Suppressor macrophage treated with lipopolysaccharide for 4 hours (primary cell): ENCODE measurements at regions not wholly inside any gene's neighbourhood (a gene's known extent, or its start where the extent isn't known, plus 50 kb on each side); places are given as distances from the start of the nearest gene placed in this dataset.

Experiments
- DNase-seq: peaks from one replicate; pipeline ENCODE4 v3.0.0-alpha.2; 2020

DNA sequence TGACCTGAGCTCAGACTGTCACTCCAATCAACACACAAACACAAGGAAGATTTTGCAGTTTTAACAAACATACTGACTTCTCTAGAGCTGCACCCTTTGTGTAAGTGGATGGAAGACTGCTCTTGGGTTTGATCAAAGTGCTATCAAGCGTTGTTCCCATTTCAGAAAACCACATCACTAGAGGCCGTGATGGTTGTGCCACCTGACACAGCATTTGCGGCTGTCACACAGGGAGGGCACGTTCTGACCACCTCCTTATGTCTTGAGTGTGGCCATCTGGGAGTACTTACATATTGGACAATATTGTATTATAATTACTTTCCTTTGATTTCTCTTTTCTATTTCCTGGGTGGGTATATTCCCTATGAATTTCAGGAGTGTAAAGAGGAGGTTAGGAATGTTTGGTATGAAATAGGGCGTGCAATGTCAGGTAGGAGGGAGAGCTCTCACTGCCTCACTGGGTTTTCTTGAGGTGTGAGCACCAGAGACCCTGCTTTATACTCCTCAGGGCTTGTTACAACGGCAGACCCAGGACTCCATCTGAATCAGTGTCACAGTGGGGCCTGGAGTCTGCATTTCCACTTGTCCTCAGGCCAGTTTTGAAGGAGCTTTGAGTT lies 74.3 kb downstream of the SYNE3 start:
- no peak for DNase-seq

DNA sequence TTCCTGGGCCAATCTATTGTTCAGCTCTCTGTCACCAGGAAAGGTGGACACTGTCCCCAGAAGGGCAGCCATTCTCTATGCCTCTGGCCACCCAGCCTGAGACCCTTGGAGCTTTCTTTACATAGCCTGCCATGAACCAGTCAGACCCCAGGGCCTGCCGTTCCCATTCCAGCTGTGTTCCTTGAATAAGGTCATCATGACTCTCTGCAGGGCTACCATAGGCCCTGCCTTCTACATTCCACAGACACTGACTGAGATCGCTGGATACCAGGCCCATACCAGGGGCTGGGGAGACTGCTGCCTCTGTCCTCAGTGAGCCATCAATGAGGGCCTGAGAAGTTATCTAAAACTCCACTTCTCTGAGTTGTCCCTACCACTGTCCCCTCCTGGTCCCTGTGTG lies 75.5 kb downstream of the SYNE3 start:
- no peak for DNase-seq

DNA sequence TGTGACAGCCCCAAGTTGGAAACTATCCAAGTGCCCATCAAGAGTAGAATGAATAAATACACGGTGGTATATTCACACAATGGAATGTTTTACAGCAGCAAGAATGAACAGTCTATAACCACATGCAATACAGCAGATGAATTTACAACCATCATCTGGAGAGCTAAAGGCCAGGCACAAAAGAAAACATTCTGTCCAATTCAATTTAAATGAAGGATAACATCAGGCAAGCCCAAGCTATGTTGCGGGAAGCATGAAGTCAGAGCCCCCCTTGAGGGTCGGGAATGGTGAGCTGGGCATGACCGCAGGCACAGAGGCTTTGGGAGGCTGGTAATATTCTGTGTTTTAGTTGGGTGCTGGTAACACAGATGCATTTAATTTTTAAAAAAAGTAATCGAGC lies 76.0 kb downstream of the SYNE3 start:
- DNase-seq, result no peak

DNA sequence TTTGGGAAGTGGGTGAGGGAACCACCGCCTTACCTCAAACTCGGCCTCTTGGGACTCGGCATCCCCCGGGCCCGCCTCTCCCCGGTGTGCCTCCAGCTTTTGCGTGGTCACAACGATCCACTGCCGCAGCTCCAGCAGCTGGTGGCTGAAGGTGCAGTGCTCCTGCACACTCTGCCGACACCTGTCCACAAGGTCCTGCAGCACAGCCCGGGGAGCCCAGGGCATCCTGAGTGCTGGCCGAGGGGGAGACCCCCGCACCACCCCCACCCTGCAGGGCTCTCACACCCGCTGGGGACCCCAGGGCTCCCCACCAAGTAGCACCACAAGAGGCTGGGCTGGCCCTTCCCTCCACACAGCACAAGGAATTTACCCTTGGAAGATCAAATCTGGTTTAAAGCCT lies 76.6 kb downstream of the SYNE3 start:
- no peak for DNase-seq

DNA sequence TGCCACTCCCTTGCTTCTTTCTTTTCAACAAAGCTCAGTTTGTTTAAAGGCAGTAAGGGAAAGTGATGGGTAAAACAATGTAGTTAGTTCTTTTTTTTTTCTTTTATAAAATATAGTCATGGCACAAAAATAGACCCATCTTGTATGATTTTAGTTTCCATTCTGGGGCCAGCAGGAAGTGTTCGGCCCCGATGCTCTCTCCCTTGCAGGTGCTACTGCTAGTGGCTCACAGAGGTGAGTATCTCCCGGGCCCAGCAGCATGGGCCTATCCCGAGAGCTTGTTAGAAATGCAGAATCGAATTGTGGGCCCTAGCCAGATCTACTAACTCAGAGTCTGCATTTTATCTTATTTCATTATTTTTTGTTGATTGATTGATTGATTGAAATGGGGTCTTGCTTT lies 78.7 kb downstream of the SYNE3 start:
- no peak for DNase-seq

DNA sequence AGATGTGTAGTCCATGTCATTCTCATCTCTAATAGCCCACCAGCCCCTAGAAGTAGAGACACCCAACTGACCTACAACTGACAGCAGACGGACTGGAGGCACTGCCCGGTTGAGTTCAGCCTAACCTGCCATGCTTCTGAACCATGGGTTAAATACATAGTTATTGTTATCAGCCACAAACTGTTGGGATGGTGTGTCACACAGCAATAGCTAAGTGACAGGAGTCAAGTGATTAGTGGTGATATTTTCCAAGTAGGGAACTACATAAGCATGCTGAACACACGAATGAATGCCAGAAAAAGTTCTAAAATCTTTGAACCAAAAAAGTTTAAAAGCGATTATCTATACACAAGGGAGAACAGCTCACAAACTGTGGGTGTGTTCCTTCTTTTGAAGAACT lies 80.1 kb downstream of the SYNE3 start:
- no peak for DNase-seq

DNA sequence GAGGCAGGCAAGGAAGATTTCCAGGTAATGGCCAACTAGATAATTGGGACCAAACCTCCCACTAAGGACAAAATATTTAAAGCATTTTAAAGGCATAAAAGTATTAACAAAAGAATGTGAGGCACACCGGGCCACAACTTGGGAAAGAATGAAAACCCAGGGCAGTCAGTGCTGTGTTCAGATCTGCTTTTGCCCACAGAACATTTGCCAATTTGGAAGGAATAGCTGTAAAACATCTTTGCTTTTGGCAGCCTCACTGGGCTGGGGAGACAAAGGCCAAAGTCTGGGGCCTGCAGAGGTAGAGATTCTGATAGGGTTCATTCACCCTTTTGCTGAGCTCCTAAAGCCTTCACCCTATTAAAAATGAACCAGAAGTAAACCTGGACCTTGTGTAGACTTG lies 82.3 kb downstream of the SYNE3 start:
- no peak for DNase-seq

DNA sequence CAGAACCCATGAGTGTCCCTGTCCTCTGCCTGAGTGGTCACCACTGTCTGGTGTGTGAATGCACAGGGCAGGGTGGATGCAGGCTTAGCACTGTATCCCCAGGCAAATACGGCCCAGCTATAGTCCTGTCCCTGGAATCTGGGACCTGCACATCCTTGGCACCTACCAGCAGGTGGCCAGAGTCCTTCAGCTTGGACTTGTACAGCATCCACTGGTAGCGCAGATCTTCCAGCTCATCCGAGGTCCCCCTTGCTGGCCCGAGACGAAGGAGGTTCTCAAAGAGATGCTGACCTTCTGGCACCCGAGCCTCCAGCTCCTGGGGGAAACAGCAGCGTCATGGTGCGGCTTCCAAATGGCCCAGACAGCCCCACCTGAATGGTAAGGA lies 83.4 kb downstream of the SYNE3 start:
- DNase-seq, result no peak

DNA sequence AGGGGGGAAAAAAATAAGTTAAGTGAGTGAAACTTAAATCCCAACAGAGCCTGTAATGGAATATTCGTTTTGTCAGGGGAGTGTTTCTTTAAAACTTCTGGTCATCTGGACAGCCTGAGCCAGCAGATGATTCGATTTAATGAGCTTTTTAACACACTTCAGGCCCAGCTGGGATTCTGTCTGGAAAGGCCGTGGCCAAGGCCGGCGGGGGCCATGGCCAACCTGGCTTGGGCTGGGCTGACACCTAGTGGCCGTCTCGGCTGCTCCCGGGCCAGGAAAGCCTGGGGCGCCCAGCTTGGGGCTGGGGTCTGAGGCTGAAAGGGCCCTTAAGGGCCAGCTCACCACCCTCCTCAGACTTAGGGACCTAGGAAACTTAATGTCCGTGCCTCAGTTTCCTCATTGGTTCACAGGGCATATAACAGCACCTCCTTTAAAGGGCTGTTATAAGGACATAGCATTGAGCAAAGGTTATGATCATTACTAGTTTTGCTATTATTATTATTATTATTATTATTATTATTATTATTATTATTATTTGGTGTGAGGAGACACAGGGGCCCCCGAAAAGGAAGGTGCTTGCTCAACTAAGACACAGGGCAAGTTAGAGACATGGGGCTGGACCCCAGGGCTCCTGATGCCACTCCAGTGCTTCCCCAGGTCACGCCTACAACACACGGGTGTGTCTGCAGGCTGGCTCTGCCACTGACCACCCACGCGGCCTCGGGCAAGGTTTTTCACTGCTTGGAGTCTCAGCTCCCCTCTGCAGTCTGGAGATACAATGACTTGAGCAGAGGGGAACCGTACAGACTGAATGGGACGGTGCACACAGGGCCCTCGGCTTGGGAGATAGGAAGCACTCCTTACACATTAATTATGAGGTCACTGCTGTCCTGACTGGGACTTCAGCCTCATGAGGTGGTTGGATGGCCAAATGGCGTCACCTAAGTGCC lies 84.0 kb downstream of the SYNE3 start:
- no peak for DNase-seq

DNA sequence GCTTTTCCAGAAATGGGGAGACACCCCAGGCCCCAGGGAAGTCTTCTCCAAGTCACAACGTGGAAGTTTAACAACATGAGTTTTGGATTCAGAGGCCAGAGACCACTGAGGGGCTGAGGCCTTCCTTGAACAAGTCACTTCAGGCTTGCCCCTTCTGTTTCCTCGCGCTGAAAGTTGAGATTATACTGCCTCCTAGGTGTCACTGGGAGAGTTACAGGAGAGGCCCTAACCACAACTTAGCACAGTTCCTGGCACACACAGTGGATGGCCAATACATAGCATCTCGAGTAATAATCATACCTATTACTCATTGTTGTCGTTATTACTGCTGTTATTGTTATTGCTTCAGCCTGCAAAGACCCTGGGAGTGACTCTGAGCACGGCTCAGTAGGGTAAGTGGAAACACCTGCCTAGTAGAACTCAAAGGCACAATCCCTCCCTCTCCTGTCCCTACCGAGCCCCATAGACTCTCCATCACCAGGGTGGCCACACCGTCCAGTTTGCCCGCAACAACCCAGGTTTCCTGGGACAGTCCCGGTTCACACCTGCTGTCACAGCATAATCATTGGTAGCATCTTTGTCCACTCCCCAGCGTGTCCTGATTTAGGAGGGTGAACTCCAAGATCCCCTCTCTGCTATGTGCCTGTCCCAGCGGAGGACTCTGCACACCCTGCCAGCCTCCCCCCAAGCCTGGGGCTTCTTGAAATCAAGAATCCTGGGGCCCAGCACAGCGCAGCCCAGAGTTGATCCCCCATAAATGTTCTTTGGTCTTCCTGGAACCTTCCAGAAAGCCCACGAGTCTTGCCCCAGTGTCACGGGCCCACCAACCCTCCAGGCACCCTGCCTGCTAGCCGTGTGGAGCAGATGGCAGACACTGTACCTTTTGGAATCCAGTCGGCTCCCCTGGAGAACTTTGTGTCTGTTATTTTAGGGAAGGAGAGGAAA lies 85.0 kb downstream of the SYNE3 start:
- peak; percentile 35 for DNase-seq

DNA sequence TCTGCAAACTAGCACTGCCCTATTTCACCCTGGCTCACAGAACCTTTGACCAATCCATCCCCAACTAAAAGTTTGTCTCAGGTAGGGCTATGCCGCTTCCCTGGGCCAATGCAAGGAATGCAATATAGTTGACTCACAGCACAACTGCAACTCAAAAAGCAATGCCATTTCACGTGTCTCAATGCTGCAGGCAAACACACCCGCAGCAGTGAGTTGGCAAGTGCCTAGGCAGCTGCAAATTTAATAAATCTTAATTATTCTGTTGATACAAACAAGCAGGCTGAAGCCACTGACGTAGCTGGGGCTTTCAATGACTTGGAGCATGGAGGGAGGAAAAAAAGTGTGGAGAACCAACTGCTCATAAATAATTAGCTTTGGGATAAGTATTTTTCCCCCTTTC lies 87.9 kb downstream of the SYNE3 start:
- no peak for DNase-seq

DNA sequence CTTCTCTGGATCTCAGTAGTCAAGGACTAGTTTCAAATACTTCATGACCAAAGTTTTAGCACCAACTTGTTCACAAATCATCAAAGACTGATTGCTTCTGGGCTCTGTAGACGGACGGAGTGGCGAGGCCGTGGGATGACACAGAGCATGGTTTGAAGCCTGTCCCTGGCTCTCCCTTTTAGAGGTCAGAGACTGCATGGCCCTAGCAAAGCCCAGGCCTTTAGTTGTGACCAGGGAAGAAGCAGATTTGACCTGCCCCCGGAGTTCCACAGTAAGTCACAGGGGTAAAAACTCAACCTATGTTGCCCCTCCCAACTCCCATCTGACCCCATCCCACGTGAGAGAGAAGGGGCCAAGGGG lies 90.4 kb downstream of the SYNE3 start:
- DNase-seq, result no peak

DNA sequence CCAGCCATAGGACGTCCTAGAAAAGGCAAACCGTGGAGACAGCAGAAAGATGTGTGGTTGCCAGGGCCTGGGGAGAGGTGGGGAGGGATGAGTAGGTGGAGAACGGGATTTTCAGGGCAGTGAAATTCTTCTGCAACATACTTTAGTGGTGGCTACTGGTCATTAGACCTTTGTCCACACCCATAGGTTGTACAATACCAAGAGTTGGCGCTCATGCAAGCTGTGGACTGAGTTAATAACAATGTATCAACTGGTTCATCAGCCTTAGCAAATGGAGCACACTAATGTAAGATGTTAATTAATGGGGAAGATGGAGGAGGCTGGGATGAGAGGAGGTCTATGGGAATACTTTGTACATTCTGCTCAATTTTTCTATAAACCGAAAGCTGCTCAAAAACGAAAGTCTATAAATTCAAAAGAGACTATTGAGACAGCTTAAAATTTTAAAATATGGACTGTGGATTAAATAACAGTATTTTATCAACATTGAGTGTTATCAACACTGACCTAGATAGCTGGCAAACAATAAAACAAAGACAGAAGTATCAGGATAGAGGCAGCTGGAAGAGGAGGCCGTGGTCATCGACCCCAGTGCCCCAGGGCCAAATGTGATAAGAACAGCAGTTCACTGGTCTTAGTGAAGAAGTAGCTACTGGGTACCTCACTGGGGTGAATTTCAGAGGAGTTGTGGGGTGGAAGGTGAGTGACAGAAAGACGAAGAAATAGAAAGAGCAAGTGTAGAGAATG lies 90.9 kb downstream of the SYNE3 start:
- no peak for DNase-seq

DNA sequence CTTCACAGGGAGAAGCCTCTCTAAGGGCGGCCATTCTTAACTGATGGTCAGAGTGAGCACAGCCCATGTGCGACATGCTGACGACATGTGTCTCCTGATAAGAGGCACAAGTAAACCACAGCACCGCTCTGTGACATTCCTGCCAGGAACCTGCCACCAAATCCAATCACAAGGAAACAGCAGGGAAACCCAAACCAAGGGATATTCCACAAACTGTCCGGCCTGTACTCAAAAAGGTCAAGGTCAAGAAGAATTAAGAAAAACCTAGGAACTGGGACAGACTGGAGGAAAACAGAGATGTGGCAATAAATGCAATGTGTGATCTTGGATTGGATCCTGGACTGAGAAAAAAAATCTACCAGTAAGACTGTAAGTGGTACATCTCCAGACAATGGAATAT lies 91.9 kb downstream of the SYNE3 start:
- no peak for DNase-seq

DNA sequence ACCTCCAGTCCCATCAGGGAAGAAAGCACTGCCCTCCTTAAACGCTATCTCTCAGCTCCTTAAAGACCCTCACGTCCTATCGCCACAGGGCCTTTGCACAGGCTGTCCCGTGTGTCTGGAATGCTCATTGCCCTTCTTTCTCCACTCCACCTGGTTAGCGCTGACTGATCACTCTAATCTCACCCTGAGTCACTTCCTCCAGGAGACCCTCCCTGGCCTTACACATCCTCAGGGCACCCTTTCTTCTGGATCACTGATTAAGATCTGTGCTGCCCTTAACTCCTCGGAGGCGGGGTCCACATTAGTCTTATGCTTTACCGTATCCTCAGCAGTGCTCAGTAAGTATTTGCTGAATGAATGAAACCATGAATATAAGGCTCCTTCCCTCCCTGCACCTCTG lies 94.7 kb downstream of the SYNE3 start:
- no peak for DNase-seq

DNA sequence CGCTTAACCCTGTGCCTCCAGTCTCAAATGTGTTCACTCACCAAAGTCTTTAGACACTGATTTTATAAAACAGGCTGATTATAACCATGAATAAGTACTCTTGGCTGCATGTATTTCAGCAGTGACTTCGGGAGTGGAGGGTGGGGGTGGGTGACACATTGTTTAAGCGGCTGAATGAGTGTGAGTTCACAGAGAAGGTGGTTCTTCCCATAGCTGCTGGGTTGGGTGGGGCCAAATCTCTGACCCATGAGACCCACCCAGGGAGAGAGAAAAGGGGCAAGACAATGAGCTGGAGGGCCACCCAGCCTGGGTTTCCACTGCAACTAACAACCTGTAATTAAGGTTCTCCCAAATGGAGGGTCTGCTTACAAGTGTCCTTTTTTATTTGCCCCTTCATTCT lies 96.4 kb downstream of the SYNE3 start:
- DNase-seq, result no peak

DNA sequence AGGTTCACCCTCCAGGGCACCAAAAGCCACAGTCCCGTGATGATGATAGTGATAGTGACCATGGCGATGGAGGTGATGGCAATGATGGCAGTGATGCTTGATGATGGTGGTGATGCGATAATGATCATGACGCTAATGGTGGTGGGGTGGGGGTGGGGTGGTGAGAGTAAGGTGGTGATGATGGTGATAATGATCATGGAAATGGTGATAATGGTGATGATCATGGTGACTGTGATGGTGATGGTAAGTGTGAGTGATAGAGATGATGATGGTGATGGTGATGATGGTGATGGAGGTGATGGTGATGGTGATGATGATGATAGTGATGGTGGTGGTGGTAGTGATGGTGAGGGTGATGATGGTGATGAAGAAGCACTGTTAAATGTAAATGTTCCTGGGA lies 96.9 kb downstream of the SYNE3 start:
- DNase-seq, result no peak

DNA sequence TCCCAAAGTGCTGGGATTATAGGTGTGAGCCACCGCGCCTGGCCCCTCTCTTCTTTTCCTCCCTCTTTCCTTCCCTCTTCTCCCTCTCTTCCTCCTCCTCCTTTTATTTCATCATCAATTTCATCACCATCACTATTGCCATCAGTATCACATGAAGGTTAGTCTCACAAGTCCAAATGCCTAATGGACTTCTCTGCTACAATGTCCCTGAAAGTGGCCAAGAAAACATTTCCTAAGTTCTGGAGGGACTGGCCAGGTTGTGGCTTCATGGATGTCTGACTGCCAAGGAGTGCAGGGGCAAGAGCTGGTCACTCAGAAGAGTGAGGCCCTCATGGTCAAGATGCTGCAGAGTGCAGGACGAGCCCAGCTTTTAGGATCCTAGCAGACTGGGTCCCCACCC lies 97.6 kb downstream of the SYNE3 start:
- no peak for DNase-seq

DNA sequence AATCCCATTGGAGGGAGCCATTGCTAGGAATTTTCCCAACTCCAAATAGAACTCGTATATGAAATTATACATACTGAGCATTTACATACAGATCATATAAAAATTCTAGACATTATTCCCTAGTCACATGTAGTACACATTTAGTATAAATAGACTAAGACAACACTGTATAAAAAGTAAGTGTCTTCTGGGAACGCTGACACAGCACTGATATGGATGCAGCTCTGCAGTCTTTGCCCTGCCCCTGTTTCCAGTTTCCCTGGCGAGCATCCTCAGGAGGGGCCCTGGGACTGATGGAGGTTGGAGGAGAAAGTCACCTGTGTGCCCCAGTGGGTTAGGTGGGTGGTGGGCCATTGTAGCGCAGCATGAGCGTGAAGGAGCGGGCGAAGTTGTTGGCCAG lies 97.8 kb upstream of the CLMN start:
- DNase-seq, result no peak

DNA sequence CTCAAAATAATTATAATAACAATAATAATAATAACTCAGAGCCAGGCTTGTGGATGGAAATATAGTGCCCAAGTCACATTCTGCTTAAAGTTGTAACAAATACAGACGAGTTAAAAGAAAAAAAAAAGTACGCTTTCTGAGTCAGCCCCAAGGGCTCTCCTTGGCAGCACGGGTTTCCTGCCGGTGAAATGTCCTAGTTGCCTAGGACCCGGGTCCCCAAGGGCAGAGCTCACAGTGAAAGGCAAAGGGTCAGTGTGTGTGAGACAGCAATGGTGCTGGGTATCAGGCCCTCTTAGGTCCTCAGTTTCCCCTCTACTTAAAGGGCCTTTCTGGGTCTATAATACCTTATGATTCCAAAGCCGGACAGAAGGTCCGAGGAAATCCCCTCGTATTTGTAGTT lies 96.3 kb upstream of the CLMN start:
- no peak for DNase-seq

DNA sequence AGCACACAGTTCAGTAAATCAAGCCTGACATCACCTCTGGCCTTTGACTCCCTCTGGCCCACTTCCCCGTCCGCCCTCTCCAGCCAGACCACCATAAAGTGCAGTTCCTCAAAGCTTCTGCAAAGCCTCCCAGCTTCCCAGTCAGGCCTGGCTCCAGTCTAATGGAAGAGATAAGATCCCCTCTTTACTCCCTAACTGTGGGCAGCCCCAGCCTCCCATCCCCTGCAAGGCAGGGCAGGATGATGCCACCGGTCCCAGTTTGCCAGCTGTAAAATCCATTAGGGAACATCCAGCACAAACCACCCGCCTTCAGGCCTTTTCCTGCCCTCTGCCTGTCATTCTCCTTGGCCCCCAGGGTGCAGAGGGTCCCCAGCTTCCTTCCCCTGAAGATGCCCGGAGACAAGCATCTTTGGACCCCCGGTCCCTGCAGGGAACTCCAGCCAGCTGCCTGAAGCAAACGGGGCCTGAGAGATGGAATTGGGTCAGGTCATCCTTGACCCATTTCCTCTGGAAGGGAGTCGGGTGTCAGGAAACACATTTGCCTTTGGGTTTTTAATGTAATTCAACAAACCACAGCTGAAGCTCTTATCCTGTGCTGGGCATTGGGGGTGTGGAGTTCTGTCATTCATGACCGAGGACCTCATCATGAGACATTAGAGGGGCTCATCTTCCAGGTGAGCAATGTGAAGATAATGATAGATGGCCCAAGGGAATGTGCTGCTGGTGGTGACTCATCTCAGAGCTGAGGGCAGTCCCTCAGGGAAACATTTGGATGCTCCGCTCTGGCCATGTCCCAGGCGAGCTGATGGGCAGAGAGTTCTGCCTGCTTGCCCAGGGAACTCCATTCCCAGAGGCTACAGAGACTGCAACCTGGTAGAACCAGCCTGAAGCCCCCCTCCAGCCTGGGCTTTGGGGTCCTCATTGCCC lies 93.8 kb upstream of the CLMN start:
- no peak for DNase-seq

DNA sequence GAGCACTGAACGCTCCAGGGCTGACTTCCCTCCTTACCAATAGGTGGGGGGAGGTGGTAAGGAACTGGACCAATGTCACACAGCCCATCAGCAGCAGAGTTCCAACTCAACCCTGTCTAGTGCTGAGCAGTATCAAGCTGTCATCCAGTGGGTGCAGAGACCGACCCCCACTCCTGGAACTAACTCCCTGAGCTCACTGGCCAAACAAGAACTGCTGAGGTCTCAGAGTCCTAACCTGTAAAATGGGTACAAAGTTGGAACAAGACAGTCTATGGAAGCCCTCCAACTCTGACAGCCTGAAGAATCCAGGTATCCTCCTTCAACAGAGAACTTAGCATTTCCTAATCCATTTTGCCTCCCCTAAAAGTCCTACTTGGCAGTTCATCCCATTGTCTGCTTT lies 91.1 kb upstream of the CLMN start:
- no peak for DNase-seq
